ENCODE measurements at regions not wholly inside any gene's neighbourhood (a gene's known extent, or its start where the extent isn't known, plus 50 kb on each side); places are given as distances from the start of the nearest gene placed in this dataset.
"Not testable (repeated sequence)": the region's sequence is repeated elsewhere in the genome, so short reads cannot be mapped to it uniquely, and the experiment has no call there.

DNA sequence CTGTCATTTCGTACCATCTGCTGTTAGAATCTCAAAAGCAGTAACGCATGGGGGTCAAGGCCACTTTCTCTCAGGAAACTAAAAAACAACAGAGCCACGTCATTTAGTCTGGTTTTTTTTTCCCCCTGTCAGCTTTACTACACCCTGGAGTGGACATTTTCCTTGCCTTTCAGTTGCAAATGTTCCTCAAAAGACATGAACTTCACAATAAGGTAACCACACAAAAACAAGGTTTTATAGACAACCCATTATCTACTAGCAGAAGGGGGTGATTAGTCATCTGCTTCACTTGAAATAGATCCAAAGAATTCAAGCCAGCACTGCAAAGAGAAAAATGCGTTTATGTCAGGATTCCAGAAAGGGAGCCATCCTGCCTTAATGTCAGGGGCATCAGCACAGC, 171.8 kb upstream of the CDIN1 start:
- DNase-seq: peak; percentile 19
- in situ Hi-C loops (cut with HindIII; ENCODE audit: low pct_ligation_motif_present, low pct_unique_long_range_greater_than_20kb, low sequenced_read_pairs): no loop called here

GRCh38 chr15:36409819-36410218, 169.6 kb upstream of the CDIN1 start:
- no peak for DNase-seq
- in situ Hi-C loops (cut with HindIII; ENCODE audit: low pct_ligation_motif_present, low pct_unique_long_range_greater_than_20kb, low sequenced_read_pairs): no loop called here

- in situ Hi-C loops (cut with HindIII; ENCODE audit: low pct_ligation_motif_present, low pct_unique_long_range_greater_than_20kb, low sequenced_read_pairs): no loop called here
- no peak for DNase-seq
Measured at GRCh38 chr15:36414670-36415069, 164.8 kb upstream of the CDIN1 start.

GRCh38 chr15:36415643-36416042, 163.8 kb upstream of the CDIN1 start:
- in situ Hi-C loops (cut with HindIII; ENCODE audit: low pct_ligation_motif_present, low pct_unique_long_range_greater_than_20kb, low sequenced_read_pairs): no loop called here
- no peak for DNase-seq

DNA sequence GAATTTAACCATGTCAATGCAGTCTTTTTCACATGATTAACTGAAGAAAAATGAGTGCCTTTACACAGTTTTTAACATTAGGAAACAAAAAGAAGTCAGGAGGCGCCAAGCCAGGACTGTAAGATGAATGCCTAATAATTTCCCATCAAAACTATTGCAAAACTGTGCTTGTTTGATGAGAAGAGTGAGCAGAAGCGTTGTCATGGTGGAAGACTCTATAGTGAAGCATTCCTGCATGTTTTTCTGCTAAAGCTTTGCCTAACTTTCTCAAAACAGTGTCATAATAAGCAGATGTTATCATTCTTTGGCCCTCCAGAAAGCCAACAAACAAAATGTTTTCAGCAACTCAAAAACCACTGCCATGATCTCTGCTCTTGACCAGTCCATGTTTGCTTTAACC, 156.8 kb upstream of the CDIN1 start:
- DNase-seq: no peak
- in situ Hi-C loops (cut with HindIII; ENCODE audit: low pct_ligation_motif_present, low pct_unique_long_range_greater_than_20kb, low sequenced_read_pairs): no loop called here

- in situ Hi-C loops (cut with HindIII; ENCODE audit: low pct_ligation_motif_present, low pct_unique_long_range_greater_than_20kb, low sequenced_read_pairs): no loop called here
- no peak for DNase-seq
Measured at GRCh38 chr15:36426691-36427090, 152.7 kb upstream of the CDIN1 start.

- DNase-seq: peak; percentile 98
- in situ Hi-C loops (cut with HindIII; ENCODE audit: low pct_ligation_motif_present, low pct_unique_long_range_greater_than_20kb, low sequenced_read_pairs): no loop called here
Measured at GRCh38 chr15:36428102-36428845, 151.2 kb upstream of the CDIN1 start.

DNA sequence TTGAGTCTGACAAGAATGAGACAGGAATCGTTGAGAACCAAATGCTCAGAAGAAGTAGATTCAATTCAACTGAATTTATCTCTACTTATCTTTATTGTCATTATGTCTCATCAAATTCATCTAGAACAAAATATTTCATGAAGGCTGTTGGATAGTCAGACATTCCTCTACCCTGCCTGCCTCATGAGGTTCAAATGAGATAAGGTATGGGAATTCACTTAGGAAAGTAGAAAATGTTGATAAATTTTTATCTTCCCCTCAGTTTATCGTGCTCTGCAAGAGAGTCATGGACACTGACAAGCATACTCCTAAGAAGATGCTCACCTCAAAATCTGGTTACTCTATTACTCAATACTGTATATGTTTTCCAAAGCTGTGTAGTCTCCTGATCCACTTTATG, 149.7 kb upstream of the CDIN1 start:
- no peak for DNase-seq
- in situ Hi-C loops (cut with HindIII; ENCODE audit: low pct_ligation_motif_present, low pct_unique_long_range_greater_than_20kb, low sequenced_read_pairs): no loop called here

DNA sequence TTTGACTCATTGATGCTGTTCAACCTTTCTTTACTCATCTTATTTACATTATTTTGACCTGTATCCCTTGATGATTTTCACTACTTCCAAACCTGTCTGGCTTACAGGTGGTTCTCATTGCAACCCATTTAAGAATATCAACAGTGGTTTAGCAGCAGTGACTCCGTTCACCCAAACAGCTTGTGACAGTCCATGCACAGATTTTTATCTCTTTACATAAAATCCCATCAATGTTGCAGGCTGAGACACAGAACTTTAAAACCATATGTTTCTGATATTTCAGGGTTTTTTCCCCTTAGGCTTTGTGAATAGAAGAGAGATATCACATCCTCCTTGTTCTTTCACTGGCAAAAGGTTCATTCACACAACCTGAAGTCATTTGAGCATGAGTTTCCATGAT, 149.1 kb upstream of the CDIN1 start:
- no peak for DNase-seq
- in situ Hi-C loops (cut with HindIII; ENCODE audit: low pct_ligation_motif_present, low pct_unique_long_range_greater_than_20kb, low sequenced_read_pairs): no loop called here

GRCh38 chr15:36430726-36431265, 148.6 kb upstream of the CDIN1 start:
- in situ Hi-C loops (cut with HindIII; ENCODE audit: low pct_ligation_motif_present, low pct_unique_long_range_greater_than_20kb, low sequenced_read_pairs): no loop called here
- no peak for DNase-seq

DNA sequence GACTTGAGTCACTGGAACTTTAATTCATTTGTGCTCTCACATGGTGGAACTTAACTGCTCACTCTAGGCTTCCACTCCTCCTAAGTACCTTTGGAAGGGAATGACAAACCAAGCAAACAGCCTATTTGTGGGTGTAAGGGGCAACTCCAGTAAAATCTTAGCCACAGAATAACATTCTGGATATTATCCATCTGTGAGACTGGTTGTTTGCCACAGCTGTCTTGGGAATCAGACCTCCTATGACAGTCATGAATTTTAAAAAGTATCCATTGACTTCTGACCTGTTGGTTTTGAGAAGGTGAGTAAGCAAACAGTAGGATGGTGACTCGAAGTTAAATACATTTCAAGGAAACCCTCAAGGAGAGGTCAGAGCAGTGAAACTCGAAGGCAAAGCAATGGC, 147.3 kb upstream of the CDIN1 start:
- DNase-seq: no peak
- in situ Hi-C loops (cut with HindIII; ENCODE audit: low pct_ligation_motif_present, low pct_unique_long_range_greater_than_20kb, low sequenced_read_pairs): no loop called here

DNA sequence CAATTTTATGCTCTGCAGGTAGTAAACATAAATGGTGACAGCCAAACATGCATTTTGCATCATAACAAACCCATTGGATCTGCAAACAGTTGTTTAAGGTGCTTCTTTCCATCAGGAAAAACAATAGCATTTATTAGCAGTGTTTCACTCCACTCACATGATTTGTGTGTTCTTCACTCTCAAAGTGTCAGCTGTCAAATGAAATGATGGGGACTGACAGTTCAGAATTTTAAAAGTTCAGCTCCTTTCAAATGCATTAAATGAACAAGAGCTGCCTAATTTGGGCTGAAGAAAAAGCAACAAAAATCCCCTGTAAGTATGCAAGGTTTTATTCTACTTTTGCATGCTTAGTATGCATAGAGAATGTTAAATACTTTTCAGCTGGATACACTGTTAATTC, 145.2 kb upstream of the CDIN1 start:
- DNase-seq: no peak
- in situ Hi-C loops (cut with HindIII; ENCODE audit: low pct_ligation_motif_present, low pct_unique_long_range_greater_than_20kb, low sequenced_read_pairs): no loop called here

DNA sequence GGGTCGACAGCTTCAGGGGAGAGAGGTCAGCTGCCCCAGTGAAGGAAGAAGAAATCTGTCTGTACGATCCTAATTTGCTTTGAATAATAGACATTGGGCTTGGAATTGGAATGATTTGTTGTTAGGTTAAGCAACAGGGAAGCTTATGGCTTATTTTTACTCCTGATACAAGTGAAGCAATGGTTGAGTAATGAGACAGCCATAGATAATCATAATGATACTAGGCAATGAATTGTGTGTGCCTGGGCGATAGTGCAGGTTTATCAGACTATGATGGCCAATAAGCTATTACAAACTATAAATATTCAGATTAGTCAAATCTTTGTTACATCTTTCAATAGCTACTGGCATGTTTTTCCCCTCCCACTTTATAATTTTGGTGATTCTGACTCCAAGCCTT, 140.9 kb upstream of the CDIN1 start:
- in situ Hi-C loops (cut with HindIII; ENCODE audit: low pct_ligation_motif_present, low pct_unique_long_range_greater_than_20kb, low sequenced_read_pairs): no loop called here
- DNase-seq: no peak

DNA sequence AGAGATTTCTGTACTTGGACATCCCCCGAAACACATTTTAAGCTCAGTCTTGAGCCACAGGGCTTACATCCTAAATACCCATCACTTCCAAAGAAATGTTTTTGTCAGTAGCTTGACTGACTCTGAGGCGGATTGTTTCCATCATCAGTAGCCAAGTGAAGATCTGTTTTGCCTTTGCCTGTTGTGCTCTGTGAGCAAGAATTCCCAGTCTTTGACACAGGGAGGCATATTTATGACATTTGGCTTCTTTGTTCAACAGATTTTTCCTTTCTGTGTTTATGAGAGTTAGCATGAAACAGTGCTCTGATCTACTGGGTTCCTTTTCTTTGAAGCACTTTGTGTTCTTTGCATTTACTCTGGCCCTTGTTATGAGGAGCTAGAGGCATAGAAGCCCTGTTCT, 132.1 kb upstream of the CDIN1 start:
- in situ Hi-C loops (cut with HindIII; ENCODE audit: low pct_ligation_motif_present, low pct_unique_long_range_greater_than_20kb, low sequenced_read_pairs): no loop called here
- DNase-seq: no peak

- in situ Hi-C loops (cut with HindIII; ENCODE audit: low pct_ligation_motif_present, low pct_unique_long_range_greater_than_20kb, low sequenced_read_pairs): no loop called here
- no peak for DNase-seq
Measured at GRCh38 chr15:36448418-36448817, 131.0 kb upstream of the CDIN1 start.

DNA sequence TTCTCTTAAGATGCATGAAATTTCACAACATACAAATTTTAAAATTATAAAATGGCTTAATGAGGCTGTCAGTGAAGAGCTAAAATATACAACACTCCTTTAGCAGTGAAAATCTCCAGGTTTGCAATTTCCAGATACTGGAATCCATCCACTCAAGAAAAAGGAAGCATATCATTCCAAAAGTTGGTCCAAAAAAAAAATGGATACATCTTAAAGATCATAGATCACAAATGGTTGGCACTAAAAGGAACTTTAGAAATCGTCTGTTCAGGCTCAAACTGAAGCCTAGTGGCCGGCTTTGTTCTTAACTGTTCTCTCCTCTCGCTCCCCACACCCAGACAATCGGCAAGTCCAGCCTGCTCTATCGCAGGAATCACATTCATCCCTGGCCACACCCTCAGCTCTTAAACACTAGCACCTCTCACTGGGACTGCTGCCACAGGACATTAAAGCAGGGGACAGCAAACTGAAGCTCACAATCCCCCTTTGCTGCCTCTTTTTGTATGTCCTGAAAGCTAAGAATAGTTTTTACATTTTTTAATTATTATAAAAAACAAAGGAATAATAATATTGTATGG, 130.3 kb upstream of the CDIN1 start:
- in situ Hi-C loops (cut with HindIII; ENCODE audit: low pct_ligation_motif_present, low pct_unique_long_range_greater_than_20kb, low sequenced_read_pairs): no loop called here
- no peak for DNase-seq

DNA sequence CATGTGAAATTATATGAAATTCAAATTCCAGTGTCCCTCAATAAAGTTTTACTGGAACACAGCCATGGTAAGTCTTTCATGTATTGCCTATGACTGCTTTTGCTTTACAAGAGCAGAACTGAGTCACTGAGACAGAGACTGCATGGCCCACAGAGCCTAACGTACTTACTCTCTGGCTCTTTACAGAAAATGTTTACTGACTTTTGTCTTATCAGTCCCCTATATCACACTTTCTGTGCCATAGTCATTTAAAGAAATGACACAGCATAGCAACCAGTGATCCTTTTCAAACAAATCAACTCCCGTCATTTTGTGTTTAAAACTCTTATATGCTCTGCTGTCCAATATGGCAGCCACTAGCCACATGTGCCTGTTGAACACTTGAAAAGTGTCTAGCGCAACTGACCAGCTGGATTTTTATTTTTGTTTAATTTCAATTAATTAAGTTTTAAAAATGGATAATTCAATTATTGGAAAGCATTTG, 129.7 kb upstream of the CDIN1 start:
- DNase-seq: no peak
- in situ Hi-C loops (cut with HindIII; ENCODE audit: low pct_ligation_motif_present, low pct_unique_long_range_greater_than_20kb, low sequenced_read_pairs): no loop called here

DNA sequence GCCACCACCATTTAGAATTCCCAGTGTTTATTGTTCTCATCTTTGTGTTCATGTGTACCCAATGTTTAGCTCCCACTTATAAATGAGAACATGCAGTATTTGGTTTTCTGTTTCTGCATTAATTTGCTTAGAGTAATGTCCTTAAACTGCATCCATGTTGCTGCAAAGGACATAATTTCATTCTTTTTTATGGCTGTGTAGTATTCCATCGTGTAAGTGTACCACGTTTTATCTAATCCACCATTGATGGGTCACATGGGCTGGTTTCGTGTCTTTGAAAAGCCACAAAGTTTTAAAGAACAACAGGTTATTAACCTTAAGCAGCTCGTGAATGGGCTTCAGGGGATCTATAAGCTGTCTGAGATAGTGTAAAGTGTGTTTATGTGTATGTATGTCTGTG, 125.2 kb upstream of the CDIN1 start:
- in situ Hi-C loops (cut with HindIII; ENCODE audit: low pct_ligation_motif_present, low pct_unique_long_range_greater_than_20kb, low sequenced_read_pairs); DNase-seq: not testable (repeated sequence)

DNA sequence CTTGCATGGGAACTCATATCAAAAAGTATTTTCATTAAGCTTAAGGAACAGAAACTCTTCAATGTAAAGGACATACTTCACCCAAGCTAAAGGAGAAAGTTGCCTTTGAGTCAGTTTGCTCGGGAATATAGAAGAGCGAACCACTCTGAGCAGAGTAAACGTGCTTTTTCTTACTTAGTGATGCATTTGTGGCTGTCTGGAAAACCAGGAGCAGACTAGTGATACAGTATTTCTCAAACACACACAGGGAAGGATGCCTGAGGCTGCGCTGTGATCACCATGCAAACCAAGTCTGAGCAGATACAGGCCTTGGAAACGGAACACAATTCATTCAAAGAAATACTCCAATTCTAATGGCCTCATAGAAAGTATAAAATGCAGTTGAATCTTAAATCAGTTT, 121.0 kb upstream of the CDIN1 start:
- in situ Hi-C loops (cut with HindIII; ENCODE audit: low pct_ligation_motif_present, low pct_unique_long_range_greater_than_20kb, low sequenced_read_pairs): no loop called here
- DNase-seq: no peak

GRCh38 chr15:36465304-36465703, 114.1 kb upstream of the CDIN1 start:
- no peak for DNase-seq
- in situ Hi-C loops (cut with HindIII; ENCODE audit: low pct_ligation_motif_present, low pct_unique_long_range_greater_than_20kb, low sequenced_read_pairs): no loop called here

Data from ACHN (cell line).